ENCODE measurements at regions not wholly inside any gene's neighbourhood (a gene's known extent, or its start where the extent isn't known, plus 50 kb on each side); places are given as distances from the start of the nearest gene placed in this dataset.

DNA sequence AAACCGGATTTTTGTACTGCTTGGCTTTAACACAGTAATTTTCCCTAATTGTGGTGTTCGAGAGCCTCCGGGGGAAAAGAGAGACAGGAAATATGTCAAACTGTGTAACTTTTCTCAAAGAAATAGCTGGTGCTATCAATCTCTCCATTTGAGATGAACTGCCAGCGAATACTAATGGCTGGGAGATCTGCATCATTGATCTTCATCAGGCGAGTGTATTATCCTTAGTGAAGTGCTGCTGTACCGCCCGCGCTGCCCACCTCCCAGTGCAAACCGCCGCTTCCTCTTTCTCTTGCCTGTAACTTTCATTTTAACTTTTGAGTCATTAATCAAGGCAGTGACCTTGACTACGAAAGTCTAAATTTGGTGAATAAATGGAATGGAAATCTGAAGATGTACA lies 246.1 kb upstream of the ST6GAL2 start:
- DNase-seq (ENCODE audit: extremely low read depth in 1 of 4, low spot score in 3 of 4): no peak
- no peak overlapping the region for H3K9ac ChIP-seq (ENCODE audit: insufficient read depth in 1 of 2, low read depth in 2 of 2, low read length in 2 of 2)
- in situ Hi-C loops (cut with MboI) (no loop called here), intact Hi-C loops (cut with micrococcal nuclease) (no loop called here)
- H3K4me1 ChIP-seq (replicated peaks in 1 of 2; ENCODE audit: control insufficient read depth in 2 of 2, insufficient read depth in 2 of 2, low read length in 2 of 2): no peaks in the 10 kb centered on the region
- BruUV-seq (replicated peaks): no TSS peak
- no peak for TF ChIP-seq DEAF1 (CRISPR knock-in tag; IDR thresholded peaks at IDR 0.05)
- no peak for TF ChIP-seq ZNF3 (CRISPR knock-in tag; IDR thresholded peaks at IDR 0.05)
- no peak for TF ChIP-seq GABPB2 (CRISPR knock-in tag; conservative IDR thresholded peaks at IDR 0.05)
- no peak for TF ChIP-seq LARP7 (IDR thresholded peaks at IDR 0.05)
- TF ChIP-seq ZNF165 (CRISPR knock-in tag; IDR thresholded peaks at IDR 0.05; ENCODE audit: borderline replicate concordance): no peak
- no peak for TF ChIP-seq DACH1 (IDR thresholded peaks at IDR 0.05; ENCODE audit: partially characterized antibody)
- no peak for TF ChIP-seq RNF2 (IDR thresholded peaks at IDR 0.05)
- no peak for TF ChIP-seq PPARD (CRISPR knock-in tag; IDR thresholded peaks at IDR 0.05)
- no peak for TF ChIP-seq ZNF146 (CRISPR knock-in tag; IDR thresholded peaks at IDR 0.05; ENCODE audit: unreplicated experiment)
- TF ChIP-seq NFE2 (IDR thresholded peaks at IDR 0.05; ENCODE audit: low read depth): no peak
- no peak for TF ChIP-seq BCOR (IDR thresholded peaks at IDR 0.05)
- no peak for TF ChIP-seq SIRT6 (IDR thresholded peaks at IDR 0.05; ENCODE audit: low read depth, low read length)
- no peaks in the 10 kb centered on the region for H3K79me2 ChIP-seq (ENCODE audit: control insufficient read depth, insufficient read depth, low read length)
- ChIA-PET POLR2A (no interaction called here), CTCF (ENCODE audit: low intra/inter-chr PET ratio) (no interaction called here)
- no peak overlapping the region for H3K27ac ChIP-seq (ENCODE audit: extremely low read depth, low read depth, low read length)
- H3K27me3 ChIP-seq (ENCODE audit: control insufficient read depth in 2 of 2, insufficient read depth in 2 of 2, low read length in 2 of 2): no peaks in the 10 kb centered on the region
- no peak overlapping the region for H3K4me2 ChIP-seq (ENCODE audit: insufficient read depth, low read length)
- H4K20me1 ChIP-seq (replicated peaks; ENCODE audit: control insufficient read depth, insufficient read depth, low read length): no peaks in the 10 kb centered on the region
- H2AFZ ChIP-seq (ENCODE audit: low read depth, low read length): no peak overlapping the region
- WGBS (ENCODE audit: insufficient coverage, low coverage, missing lambda C conversion rate): 1% methylated on average over 10 of the region's 11 CpGs
- no peak overlapping the region for H3K4me3 ChIP-seq
- no peaks in the 10 kb centered on the region for H3K36me3 ChIP-seq (ENCODE audit: control insufficient read depth, insufficient read depth, low read length)
- no peaks in the 10 kb centered on the region for H3K9me1 ChIP-seq (ENCODE audit: control insufficient read depth, insufficient read depth, low read length)
- H3K9me3 ChIP-seq (replicated peaks; ENCODE audit: control insufficient read depth, insufficient read depth, low read depth, low read length): no peaks in the 10 kb centered on the region
- no peak for ATAC-seq
- no peak for FAIRE-seq

Data from K562 (cell line).